H1 (cell line): ENCODE measurements at regions not wholly inside any gene's neighbourhood (a gene's known extent, or its start where the extent isn't known, plus 50 kb on each side); places are given as distances from the start of the nearest gene placed in this dataset.
A peak's percentile ranks its signal among the peaks of the same experiment; 100 is the strongest.

Source experiments
- CTCF ChIA-PET: fragments of 300-600 bp; sonication (Branson Sonifier 250); formaldehyde crosslinking; loops from one replicate; lab custom pipeline; 2021; ENCODE audit not compliant: partially characterized antibody; lab: Charles Lee
- POLR2A ChIA-PET: fragments of 300-600 bp; sonication (Branson Sonifier 250); formaldehyde crosslinking; loops from one replicate; lab custom pipeline; 2021; ENCODE audit warnings: inconsistent platforms; ENCODE audit not compliant: partially characterized antibody; lab: Charles Lee
- DNase-seq, 2 experiments: peaks; one replicate each; pipeline versions ENCODE4 v3.0.0 to v3.0.0-alpha.2; 2010 to 2022; ENCODE audit warnings: low spot score in 2 of 2, low read depth in 1 of 2, mixed read lengths in 1 of 2
- FAIRE-seq: peaks from 2 replicates; lab custom pipeline; 2011; peaks lifted over from hg19 to GRCh38; lab: Jason Lieb, UNC
- H2AFZ ChIP-seq: 2 replicates; pipeline ENCODE4 v1.8.1; 2012; ENCODE audit warnings: low read length, inconsistent platforms
- H2AK5ac ChIP-seq: 2 replicates; pipeline ENCODE4 v1.6.1; 2013; ENCODE audit warnings: low read depth, low read length
- H2BK120ac ChIP-seq: replicated peaks from 2 replicates; pipeline ENCODE3; 2013; ENCODE audit warnings: low read depth, low read length, inconsistent platforms
- H2BK12ac ChIP-seq: 2 replicates; pipeline ENCODE4 v1.6.1; 2013; ENCODE audit warnings: low read depth, low read length
- H2BK15ac ChIP-seq: 2 replicates; pipeline ENCODE4 v1.6.1; 2013; ENCODE audit warnings: low read length
- H2BK20ac ChIP-seq: 2 replicates; pipeline ENCODE4 v1.6.1; 2013; ENCODE audit warnings: low read length
- H2BK5ac ChIP-seq: 2 replicates; pipeline ENCODE4 v1.6.1; 2013; ENCODE audit warnings: low read depth, low read length
- H3K14ac ChIP-seq: 2 replicates; pipeline ENCODE4 v1.6.1; 2013; ENCODE audit warnings: inconsistent platforms; ENCODE audit not compliant: insufficient read length
- H3K18ac ChIP-seq: 2 replicates; pipeline ENCODE4 v1.6.1; 2013; ENCODE audit warnings: low read length; ENCODE audit errors: extremely low read depth
- H3K23ac ChIP-seq: 2 replicates; pipeline ENCODE4 v1.6.1; 2013; ENCODE audit warnings: inconsistent platforms; ENCODE audit not compliant: insufficient read length
- H3K23me2 ChIP-seq: 2 replicates; pipeline ENCODE4 v1.6.1; 2013; ENCODE audit warnings: low read depth, low read length
- H3K27ac ChIP-seq: 2 replicates; pipeline ENCODE4 v1.6.1; 2011; ENCODE audit warnings: low read depth, low read length, inconsistent platforms
- H3K27me3 ChIP-seq, 4 experiments: replicated peaks in 1 of 4; 1 replicate in 1 of 4; 2 replicates in 3 of 4; pipeline versions ENCODE4 v1.6.1 to v1.8.1; 2011 to 2013; ENCODE audit warnings: low read length in 3 of 4, mild to moderate bottlenecking in 3 of 4, inconsistent platforms in 2 of 4, mixed read lengths in 2 of 4, moderate library complexity in 1 of 4; ENCODE audit not compliant: control insufficient read depth in 3 of 4, insufficient read depth in 3 of 4; ENCODE audit errors: extremely low read depth in 1 of 4
- H3K36me3 ChIP-seq, 4 experiments: 2 replicates each; pipeline versions ENCODE4 v1.6.1 to v1.8.1; 2011 to 2013; ENCODE audit warnings: mild to moderate bottlenecking in 4 of 4, low read length in 3 of 4, moderate library complexity in 2 of 4, control low read depth in 1 of 4, inconsistent platforms in 1 of 4; ENCODE audit not compliant: insufficient read depth in 4 of 4, control insufficient read depth in 2 of 4
- H3K4ac ChIP-seq: replicated peaks from 2 replicates; pipeline ENCODE3; 2013; ENCODE audit warnings: low read length, low read depth, mixed read lengths, inconsistent platforms; ENCODE audit not compliant: insufficient read length
- H3K4me1 ChIP-seq, 4 experiments: replicated peaks in 1 of 4; 1 replicate in 1 of 4; 2 replicates in 3 of 4; pipeline versions ENCODE4 v1.6.1 to v1.8.1; 2011 to 2013; ENCODE audit warnings: low read length in 3 of 4, inconsistent platforms in 2 of 4, mixed read lengths in 1 of 4; ENCODE audit not compliant: insufficient read depth in 4 of 4, control insufficient read depth in 3 of 4
- H3K4me2 ChIP-seq, 2 experiments: 2 replicates each; pipeline versions ENCODE4 v1.6.1 to v1.8.1; 2011 to 2013; ENCODE audit warnings: low read depth in 2 of 2, low read length in 2 of 2, control low read depth in 1 of 2, inconsistent platforms in 1 of 2, mild to moderate bottlenecking in 1 of 2; ENCODE audit not compliant: insufficient read depth in 1 of 2
- H3K4me3 ChIP-seq, 4 experiments: fragments of 200-600, 300-600 bp in 1 of 4; sonication (generic), shearing (Covaris generic), sonication (Bioruptor Twin) in 1 of 4; 2 replicates each; pipeline versions ENCODE4 v1.5.1 to v1.8.1; 2011 to 2016; ENCODE audit warnings: low read length in 4 of 4, low read depth in 3 of 4, control low read depth in 2 of 4, inconsistent platforms in 2 of 4, mild to moderate bottlenecking in 2 of 4, mixed read lengths in 1 of 4, moderate library complexity in 1 of 4; ENCODE audit not compliant: insufficient read depth in 2 of 4; ENCODE audit errors: extremely low read depth in 1 of 4
- H3K56ac ChIP-seq: replicated peaks from 2 replicates; pipeline ENCODE3; 2013; ENCODE audit warnings: low read depth, mild to moderate bottlenecking, mixed read lengths, low read length, inconsistent platforms; ENCODE audit not compliant: insufficient read length
- H3K79me1 ChIP-seq: 2 replicates; pipeline ENCODE4 v1.6.1; 2013; ENCODE audit warnings: low read depth, low read length, control low read depth
- H3K79me2 ChIP-seq, 2 experiments: 2 replicates each; pipeline versions ENCODE4 v1.6.1 to v1.8.1; 2012 to 2013; ENCODE audit warnings: low read length in 2 of 2, mild to moderate bottlenecking in 2 of 2, inconsistent platforms in 1 of 2; ENCODE audit not compliant: insufficient read depth in 2 of 2, control insufficient read depth in 1 of 2
- H3K9ac ChIP-seq, 4 experiments: replicated peaks in 1 of 4; 1 replicate in 1 of 4; 2 replicates in 3 of 4; pipeline versions ENCODE4 v1.6.1 to v1.8.1; 2011 to 2013; ENCODE audit warnings: low read depth in 3 of 4, low read length in 3 of 4, control low read depth in 2 of 4, mild to moderate bottlenecking in 2 of 4, moderate library complexity in 2 of 4, inconsistent platforms in 1 of 4; ENCODE audit errors: extremely low read depth in 1 of 4
- H3K9me3 ChIP-seq, 2 experiments: 2 replicates each; pipeline versions ENCODE4 v1.6.1 to v1.8.1; 2012 to 2013; ENCODE audit warnings: mild to moderate bottlenecking in 2 of 2, moderate library complexity in 2 of 2, control low read depth in 1 of 2, inconsistent platforms in 1 of 2, low read depth in 1 of 2, low read length in 1 of 2, mixed read lengths in 1 of 2; ENCODE audit not compliant: insufficient read depth in 2 of 2
- H4K20me1 ChIP-seq, 2 experiments: replicated peaks in 1 of 2; 2 replicates each; pipeline versions ENCODE3 to v1.8.1; 2011 to 2013; ENCODE audit warnings: inconsistent platforms in 2 of 2, low read length in 2 of 2, mild to moderate bottlenecking in 1 of 2; ENCODE audit not compliant: insufficient read depth in 2 of 2, control insufficient read depth in 1 of 2
- H4K5ac ChIP-seq: 2 replicates; pipeline ENCODE4 v1.6.1; 2013; ENCODE audit warnings: low read length, low read depth, mixed read lengths, inconsistent platforms; ENCODE audit not compliant: insufficient read length
- H4K8ac ChIP-seq: 2 replicates; pipeline ENCODE4 v1.8.0; 2013; ENCODE audit warnings: mild to moderate bottlenecking, moderate library complexity, low read length, inconsistent platforms; ENCODE audit not compliant: insufficient read depth; ENCODE audit errors: extremely low read depth
- H4K91ac ChIP-seq: replicated peaks from 2 replicates; pipeline ENCODE3; 2013; ENCODE audit warnings: low read length, mixed read lengths, inconsistent platforms; ENCODE audit not compliant: insufficient read length
- CTBP2 ChIP-seq: IDR thresholded peaks from 2 replicates; pipeline ENCODE4 v1.7.0; 2011; ENCODE audit warnings: borderline replicate concordance, mild to moderate bottlenecking, moderate library complexity, mixed read lengths, low read length; ENCODE audit not compliant: insufficient read depth, insufficient read length
- MAX ChIP-seq: IDR thresholded peaks from 2 replicates; pipeline ENCODE4 v1.6.1; 2012; ENCODE audit warnings: inconsistent platforms
- YY1 ChIP-seq: IDR thresholded peaks from 2 replicates; pipeline ENCODE4 v1.6.1; 2011; ENCODE audit warnings: low read depth, mild to moderate bottlenecking, low read length
- WGBS, 2 experiments: shearing (Covaris generic) in 1 of 2; methylation state at CpG; one replicate each; pipeline versions ENCODE4 v1.1.6 to v1.1.7; 2013 to 2015; ENCODE audit warnings: low lambda C conversion rate in 2 of 2, mixed read lengths in 2 of 2, inconsistent platforms in 1 of 2, low coverage in 1 of 2, missing lambda C conversion rate in 1 of 2; ENCODE audit not compliant: insufficient replicate concordance in 2 of 2, insufficient coverage in 1 of 2, insufficient read length in 1 of 2; ENCODE audit errors: extremely low coverage in 1 of 2, missing lambda C conversion rate in 1 of 2; 5-methylcytosine and 5-hydroxymethylcytosine counted together

GRCh38 chr11:28773606-28774005 lies 665.4 kb downstream of the METTL15 start:
- Histone ChIP-seq H2BK15ac (no peak overlapping the region), H3K36me3 (no peaks in the 10 kb centered on the region; a peak in 1 of 8 replicates), H3K14ac (no peak overlapping the region), H2BK120ac (peak overlapping the region; percentile 99), H3K23me2 (no peaks in the 10 kb centered on the region), H3K23ac (no peak overlapping the region), H4K8ac (peak overlapping the region; percentile 79; the same call in 1 of the 2 replicates), H3K18ac (no peak overlapping the region), H2BK20ac (peak overlapping the region; percentile 24; the same call in 1 of the 2 replicates), H3K79me2 (no peaks in the 10 kb centered on the region), H3K4ac (peak overlapping the region; percentile 91), H3K79me1 (no peaks in the 10 kb centered on the region), H3K9ac (no peak overlapping the region), H2AFZ (no peak overlapping the region), H3K56ac (peak overlapping the region; percentile 53), H3K4me3 (no peak overlapping the region), H3K27ac (peak overlapping the region; percentile 18; the same call in 1 of the 2 replicates), H3K4me1 (peaks cover 0 to 3% (median 0%) of the 10 kb centered on the region in 4 experiments; a peak in 2 of 7 replicates), H2BK12ac (no peak overlapping the region), H4K91ac (peak overlapping the region; percentile 97), H3K4me2 (0 out of 4 replicates have a peak overlapping the region, but pooled peaks of 1 of the 2 experiments have one; percentile 13), H3K27me3 (no peaks in the 10 kb centered on the region), H4K20me1 (no peaks in the 10 kb centered on the region), H3K9me3 (peaks cover 0 to 3% of the 10 kb centered on the region in 2 experiments), H4K5ac (peak overlapping the region; percentile 80), H2AK5ac (no peak overlapping the region), H2BK5ac (peak overlapping the region; percentile 14; the same call in 1 of the 2 replicates)
- WGBS, 2 experiments, result 67% methylated on average over 1 of the region's 1 CpG; no CpG with 5 or more reads in 1 of the 2 experiments
- CTCF ChIA-PET, result no interaction called here
- POLR2A ChIA-PET, result no interaction called here
- FAIRE-seq (no peak), DNase-seq (no peak)
- peak; percentile 66; the same call in 1 of the 2 replicates for TF ChIP-seq YY1
- peak; percentile 25; the same call in 1 of the 2 replicates for TF ChIP-seq MAX
- TF ChIP-seq CTBP2, result no peak
